H9 (cell line): ENCODE measurements at regions not wholly inside any gene's neighbourhood (a gene's known extent, or its start where the extent isn't known, plus 50 kb on each side); places are given as distances from the start of the nearest gene placed in this dataset.

Experiments
- DNase-seq: peaks from one replicate; pipeline ENCODE4 v3.0.0-alpha.2; 2017
- H2AFZ ChIP-seq: one replicate; pipeline ENCODE4 v1.6.1; 2013; ENCODE audit warnings: mild to moderate bottlenecking, low read length, control low read depth, moderate library complexity
- H2AK5ac ChIP-seq: 2 replicates; pipeline ENCODE4 v1.6.1; 2013; ENCODE audit warnings: low read length, control low read depth, mixed read lengths; ENCODE audit not compliant: insufficient read length
- H2BK120ac ChIP-seq: one replicate; pipeline ENCODE4 v1.6.1; 2013; ENCODE audit warnings: low read depth, mild to moderate bottlenecking, low read length, control low read depth, inconsistent platforms; ENCODE audit not compliant: poor library complexity, severe bottlenecking
- H2BK12ac ChIP-seq: 2 replicates; pipeline ENCODE4 v1.6.1; 2013; ENCODE audit warnings: low read length, control low read depth, mixed read lengths, low read depth; ENCODE audit not compliant: insufficient read length
- H2BK15ac ChIP-seq: 2 replicates; pipeline ENCODE4 v1.6.1; 2013; ENCODE audit warnings: low read depth, low read length, control low read depth
- H2BK20ac ChIP-seq: one replicate; pipeline ENCODE4 v1.6.1; 2013; ENCODE audit warnings: low read depth, mild to moderate bottlenecking, low read length, control low read depth, inconsistent platforms; ENCODE audit not compliant: poor library complexity, severe bottlenecking
- H2BK5ac ChIP-seq: 2 replicates; pipeline ENCODE4 v1.6.1; 2013; ENCODE audit warnings: low read length, control low read depth, mixed read lengths; ENCODE audit not compliant: insufficient read length
- H3K14ac ChIP-seq: 2 replicates; pipeline ENCODE4 v1.6.1; 2013; ENCODE audit warnings: low read length, control low read depth; ENCODE audit not compliant: insufficient read depth
- H3K18ac ChIP-seq: 2 replicates; pipeline ENCODE4 v1.6.1; 2013; ENCODE audit warnings: low read depth, mild to moderate bottlenecking, mixed read lengths, low read length, control low read depth; ENCODE audit not compliant: insufficient read length
- H3K23ac ChIP-seq: 2 replicates; pipeline ENCODE4 v1.6.1; 2013; ENCODE audit warnings: low read length, control low read depth, mixed read lengths, low read depth; ENCODE audit not compliant: insufficient read length
- H3K23me2 ChIP-seq: 2 replicates; pipeline ENCODE4 v1.6.1; 2013; ENCODE audit warnings: low read depth, mild to moderate bottlenecking, mixed read lengths, low read length, control low read depth; ENCODE audit not compliant: insufficient read length, poor library complexity, severe bottlenecking
- H3K27ac ChIP-seq: 2 replicates; pipeline ENCODE4 v1.5.1; 2013; ENCODE audit warnings: low read length, control low read depth, mixed read lengths, low read depth; ENCODE audit not compliant: insufficient read length
- H3K27me3 ChIP-seq: 2 replicates; pipeline ENCODE4 v1.6.1; 2013; ENCODE audit warnings: low read length, control low read depth, inconsistent platforms; ENCODE audit not compliant: insufficient read depth
- H3K4ac ChIP-seq: 2 replicates; pipeline ENCODE4 v1.6.1; 2013; ENCODE audit warnings: low read depth, mild to moderate bottlenecking, control low read depth, inconsistent platforms, low read length, moderate library complexity
- H3K4me1 ChIP-seq: 2 replicates; pipeline ENCODE4 v1.6.1; 2013; ENCODE audit warnings: low read length, control low read depth, inconsistent platforms; ENCODE audit not compliant: insufficient read depth
- H3K4me2 ChIP-seq: 2 replicates; pipeline ENCODE4 v1.6.1; 2013; ENCODE audit warnings: low read length, control low read depth, mixed read lengths; ENCODE audit not compliant: insufficient read length, insufficient read depth
- H3K56ac ChIP-seq: 2 replicates; pipeline ENCODE4 v1.6.1; 2013; ENCODE audit warnings: low read depth, mild to moderate bottlenecking, mixed read lengths, low read length, control low read depth; ENCODE audit not compliant: insufficient read length
- H3K79me1 ChIP-seq: 2 replicates; pipeline ENCODE4 v1.6.1; 2013; ENCODE audit warnings: low read depth, mild to moderate bottlenecking, moderate library complexity, low read length, control low read depth, inconsistent platforms; ENCODE audit not compliant: insufficient read depth, poor library complexity, severe bottlenecking
- H3K79me2 ChIP-seq: 2 replicates; pipeline ENCODE4 v1.6.1; 2013; ENCODE audit warnings: low read length, control low read depth, inconsistent platforms; ENCODE audit not compliant: insufficient read depth
- H3K9ac ChIP-seq: 2 replicates; pipeline ENCODE4 v1.6.1; 2013; ENCODE audit warnings: low read length, control low read depth, mixed read lengths; ENCODE audit not compliant: insufficient read length; ENCODE audit errors: extremely low read depth
- H3K9me3 ChIP-seq: one replicate; pipeline ENCODE4 v1.6.1; 2013; ENCODE audit warnings: low read depth, low read length, inconsistent platforms; ENCODE audit not compliant: control insufficient read depth
- H3T11ph ChIP-seq: one replicate; pipeline ENCODE4 v1.6.1; 2013; ENCODE audit warnings: mild to moderate bottlenecking, low read length, control low read depth, inconsistent platforms
- H4K20me1 ChIP-seq: one replicate; pipeline ENCODE4 v1.6.1; 2013; ENCODE audit not compliant: control insufficient read depth, insufficient read length, insufficient read depth
- H4K5ac ChIP-seq: 2 replicates; pipeline ENCODE4 v1.6.1; 2013; ENCODE audit warnings: low read depth, mild to moderate bottlenecking, mixed read lengths, low read length, control low read depth; ENCODE audit not compliant: insufficient read length
- H4K8ac ChIP-seq: replicated peaks from 2 replicates; pipeline ENCODE4 v1.6.1; 2013; ENCODE audit warnings: low read length, control low read depth, mixed read lengths, low read depth; ENCODE audit not compliant: insufficient read length
- H4K91ac ChIP-seq: 2 replicates; pipeline ENCODE4 v1.6.1; 2013; ENCODE audit warnings: low read depth, mild to moderate bottlenecking, moderate library complexity, mixed read lengths, low read length, control low read depth; ENCODE audit not compliant: insufficient read length
- H3K27ac Mint-ChIP-seq, 3 experiments: 2 replicates in 2 of 3; 3 replicates in 1 of 3; pipeline ENCODE4 v1.8.0; 2020 to 2021; ENCODE audit warnings: mixed read lengths in 3 of 3, mild to moderate bottlenecking in 1 of 3, moderate library complexity in 1 of 3
- H3K27me3 Mint-ChIP-seq: 2 replicates; pipeline ENCODE4 v1.8.0; 2021; ENCODE audit warnings: low read depth, mild to moderate bottlenecking, moderate library complexity, mixed read lengths
- H3K36me3 Mint-ChIP-seq, 3 experiments: 2 replicates in 2 of 3; 3 replicates in 1 of 3; pipeline ENCODE4 v1.8.0; 2020 to 2021; ENCODE audit warnings: low read depth in 3 of 3, mixed read lengths in 3 of 3; ENCODE audit not compliant: insufficient read depth in 1 of 3
- H3K4me1 Mint-ChIP-seq, 2 experiments: 2 replicates each; pipeline ENCODE4 v1.8.0; 2020; ENCODE audit warnings: mixed read lengths in 2 of 2
- H3K4me3 Mint-ChIP-seq, 2 experiments: 2 replicates in 1 of 2; 3 replicates in 1 of 2; pipeline ENCODE4 v1.8.0; 2020 to 2021; ENCODE audit warnings: mild to moderate bottlenecking in 2 of 2, mixed read lengths in 2 of 2, moderate library complexity in 1 of 2
- H3K9me3 Mint-ChIP-seq, 2 experiments: 2 replicates in 1 of 2; 3 replicates in 1 of 2; pipeline ENCODE4 v1.8.0; 2020; ENCODE audit warnings: mild to moderate bottlenecking in 2 of 2, mixed read lengths in 2 of 2, moderate library complexity in 1 of 2
- CTCF ChIP-seq: fragments of 200-600 bp; sonication (generic); conservative IDR thresholded peaks from 3 replicates; pipeline ENCODE4 v1.8.0; 2021; ENCODE audit warnings: antibody characterized with exemption, mild to moderate bottlenecking
- WGBS: extraction: QIAGEN DNeasy Blood & Tissue Kit; methylation state at CpG from one replicate; pipeline ENCODE4 v1.1.7; 2013; ENCODE audit warnings: missing lambda C conversion rate, low lambda C conversion rate, mixed read lengths; ENCODE audit not compliant: insufficient read length; ENCODE audit errors: extremely low coverage; 5-methylcytosine and 5-hydroxymethylcytosine counted together

GRCh38 chr3:64805978-64806377, 118.2 kb upstream of the ADAMTS9 start:
- H3K14ac ChIP-seq = no peak overlapping the region
- H2BK20ac ChIP-seq = no peak overlapping the region
- H3K79me2 ChIP-seq = no peaks in the 10 kb centered on the region
- Mint-ChIP-seq H3K27ac (no peak overlapping the region), H3K9me3 (no peaks in the 10 kb centered on the region), H3K36me3 (no peaks in the 10 kb centered on the region), H3K27me3 (peaks cover 13% of the 10 kb centered on the region), H3K4me1 (no peaks in the 10 kb centered on the region), H3K4me3 (no peak overlapping the region)
- H2AK5ac ChIP-seq = no peak overlapping the region
- no peak overlapping the region for H3K9ac ChIP-seq
- no peak overlapping the region for H3K4me2 ChIP-seq
- H2AFZ ChIP-seq = no peak overlapping the region
- H3K4ac ChIP-seq = no peak overlapping the region
- WGBS = no CpG with 5 or more reads among the region's 2 CpGs
- no peak overlapping the region for H2BK120ac ChIP-seq
- H3K9me3 ChIP-seq = no peaks in the 10 kb centered on the region
- no peaks in the 10 kb centered on the region for H4K20me1 ChIP-seq
- no peak overlapping the region for H2BK15ac ChIP-seq
- H3K18ac ChIP-seq = no peak overlapping the region
- no peaks in the 10 kb centered on the region for H3K23me2 ChIP-seq
- H2BK12ac ChIP-seq = no peak overlapping the region
- no peak overlapping the region for H3K23ac ChIP-seq
- no peak for DNase-seq
- no peak overlapping the region for H4K8ac ChIP-seq
- H2BK5ac ChIP-seq = no peak overlapping the region
- H3T11ph ChIP-seq = no peak overlapping the region
- H3K56ac ChIP-seq = no peak overlapping the region
- no peaks in the 10 kb centered on the region for H3K4me1 ChIP-seq
- H4K91ac ChIP-seq = no peak overlapping the region
- H4K5ac ChIP-seq = no peak overlapping the region
- no peak overlapping the region for H3K27ac ChIP-seq
- no peaks in the 10 kb centered on the region for H3K27me3 ChIP-seq
- TF ChIP-seq CTCF = no peak
- H3K79me1 ChIP-seq = no peaks in the 10 kb centered on the region
